ENCODE measurements at regions not wholly inside any gene's neighbourhood (a gene's known extent, or its start where the extent isn't known, plus 50 kb on each side); places are given as distances from the start of the nearest gene placed in this dataset.

GRCh38 chr22:47375621-47376321 is 613.3 kb downstream of the TBC1D22A start:
- no peak for DNase-seq

DNA sequence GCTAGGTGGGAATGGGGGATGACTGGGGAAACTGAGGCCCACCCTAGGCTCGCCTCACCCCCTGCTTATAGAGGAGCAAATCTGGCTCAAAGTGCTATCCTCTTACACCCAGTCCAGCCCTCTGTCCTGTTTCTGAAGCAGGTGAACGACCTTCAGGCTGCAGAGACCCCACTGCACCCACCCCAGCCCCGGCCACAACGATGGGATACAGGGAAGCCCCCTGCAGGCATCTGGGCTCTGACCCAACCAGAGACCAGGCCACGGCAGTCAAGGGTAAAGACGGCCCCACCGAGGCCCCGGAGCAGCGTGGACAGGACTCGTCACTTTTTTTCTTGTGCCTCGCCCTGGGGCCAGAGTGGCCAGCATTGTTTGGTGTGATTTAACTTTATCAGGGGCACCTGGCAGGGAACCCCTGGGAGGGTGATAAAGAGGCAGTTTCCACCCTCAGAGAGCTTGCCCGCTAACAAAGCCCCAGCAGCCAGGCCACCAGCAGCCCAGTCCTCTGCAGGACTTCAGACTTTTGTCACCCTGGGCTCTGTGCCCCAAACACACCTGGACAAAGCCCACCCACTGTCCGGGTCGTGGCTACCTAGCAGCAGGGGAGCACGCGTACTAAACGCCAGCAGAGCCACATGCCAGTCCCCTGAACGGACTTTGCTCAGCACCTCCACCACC is 612.6 kb downstream of the TBC1D22A start:
- DNase-seq, result no peak

DNA sequence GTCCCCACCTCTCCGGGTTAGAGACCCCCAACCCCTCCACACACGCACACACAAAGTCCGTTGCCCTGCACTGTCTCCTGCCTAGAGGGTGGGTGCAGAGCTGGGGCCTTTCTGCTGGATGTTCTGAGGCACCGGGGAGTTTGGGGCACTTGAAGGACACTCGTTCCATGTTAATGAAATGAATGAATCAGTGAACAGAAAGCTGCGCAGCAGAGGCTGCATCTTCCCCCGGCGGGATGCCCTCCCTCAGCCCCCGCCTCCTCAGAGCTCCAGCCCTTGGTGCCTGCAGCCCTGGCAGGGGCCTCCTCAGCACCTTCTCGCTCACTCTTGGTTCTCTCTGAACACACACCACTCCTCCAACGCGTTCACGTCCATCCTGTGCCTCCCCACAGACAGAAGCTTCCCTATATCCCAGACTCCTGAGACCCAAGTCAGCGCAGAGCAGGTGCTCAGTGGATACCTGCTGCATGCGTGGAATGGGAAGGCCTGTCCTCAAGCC is 611.9 kb downstream of the TBC1D22A start:
- DNase-seq, result no peak

DNA sequence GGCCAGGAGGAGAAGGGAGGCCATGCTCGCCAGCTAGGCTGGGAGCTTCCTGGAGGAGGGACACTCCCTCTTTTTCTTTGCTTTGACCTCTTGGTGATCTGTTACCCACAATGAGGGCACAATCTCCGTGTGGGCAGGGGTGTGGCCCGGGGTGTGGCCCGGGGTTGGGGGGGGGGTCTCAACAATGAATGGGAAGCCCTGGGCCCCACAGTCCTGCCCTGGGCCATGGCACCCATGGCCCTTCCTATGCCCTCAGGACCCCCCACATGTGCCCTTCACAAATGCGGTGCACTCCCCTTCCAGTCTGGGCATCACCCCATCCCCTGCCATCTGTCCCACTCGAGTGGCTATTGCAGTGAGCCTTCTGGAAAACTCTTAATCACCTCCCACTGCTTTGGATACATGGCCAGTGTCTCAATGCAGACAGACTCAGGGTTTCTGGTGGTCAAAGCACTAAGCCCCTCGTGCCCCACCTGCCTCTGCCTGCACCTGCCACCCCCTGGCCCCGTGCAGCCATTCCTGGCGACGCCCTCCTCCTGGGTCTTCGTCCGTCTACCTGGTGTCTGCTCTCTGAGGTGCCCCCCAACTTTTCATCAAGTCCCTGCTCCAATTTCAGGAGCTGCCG is 611.3 kb downstream of the TBC1D22A start:
- no peak for DNase-seq

- no peak for DNase-seq
Measured at GRCh38 chr22:47372596-47373385, 610.3 kb downstream of the TBC1D22A start.

DNA sequence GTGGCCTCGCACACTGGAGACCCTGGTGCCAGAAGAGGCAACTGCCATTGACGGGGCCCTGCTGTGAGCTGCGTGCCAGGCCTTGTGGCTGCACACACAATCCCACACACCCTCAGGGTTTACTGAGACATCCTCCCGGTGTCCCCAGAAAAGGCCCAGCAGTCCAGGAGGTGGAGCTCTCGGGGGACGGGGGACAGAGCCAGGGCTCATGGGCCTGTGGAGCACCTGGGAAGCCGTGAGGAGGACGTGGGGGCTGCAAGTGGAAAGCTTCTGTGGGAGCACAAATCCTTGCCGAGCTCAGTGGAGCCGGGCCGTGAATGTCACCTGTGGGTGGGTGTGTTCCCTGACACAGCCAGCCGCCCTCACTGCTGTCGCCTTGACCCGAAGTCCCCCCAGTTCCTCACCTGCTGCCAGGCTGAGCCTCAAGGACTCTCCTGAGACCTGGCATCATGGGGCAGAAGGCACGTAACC is 609.7 kb downstream of the TBC1D22A start:
- no peak for DNase-seq

DNA sequence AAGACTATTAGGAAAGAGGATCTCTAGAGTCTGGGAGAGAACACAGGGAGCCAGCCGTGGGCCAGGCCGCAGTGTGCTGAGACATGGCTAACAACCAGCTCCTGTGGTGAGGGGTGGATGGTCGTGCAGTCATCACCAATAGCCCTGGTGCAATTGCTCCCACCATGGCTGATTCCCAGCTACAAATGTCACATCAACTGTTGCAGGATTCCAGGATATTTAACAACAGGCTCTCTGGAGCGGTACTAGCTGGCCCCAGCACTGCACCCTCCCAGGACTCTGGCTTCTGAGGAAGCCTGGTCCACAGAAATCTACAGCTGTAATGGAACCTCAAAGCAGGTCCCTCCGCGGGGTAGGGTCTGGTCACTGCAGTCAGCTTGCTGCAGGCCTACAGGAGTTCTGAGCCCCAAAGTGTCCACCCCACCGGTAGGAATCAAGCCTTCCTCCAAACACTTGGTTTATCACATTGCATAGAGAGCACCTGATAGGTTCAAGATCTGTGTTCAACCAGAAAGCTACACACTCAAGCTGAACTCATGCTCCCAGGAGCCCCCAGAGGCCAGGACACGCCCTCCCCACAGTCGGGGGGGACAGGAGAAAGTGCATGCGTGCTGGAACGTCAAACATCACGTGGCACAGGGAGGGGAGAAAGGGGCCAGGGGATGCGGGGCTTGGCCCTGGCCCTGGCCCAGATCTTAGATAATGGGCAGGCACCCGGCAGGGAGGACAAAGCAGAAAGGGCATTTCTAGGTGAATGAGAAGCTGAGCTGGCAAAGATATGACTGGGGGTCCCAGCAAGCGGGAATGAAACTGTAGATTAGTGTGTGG is 609.0 kb downstream of the TBC1D22A start:
- no peak for DNase-seq

DNA sequence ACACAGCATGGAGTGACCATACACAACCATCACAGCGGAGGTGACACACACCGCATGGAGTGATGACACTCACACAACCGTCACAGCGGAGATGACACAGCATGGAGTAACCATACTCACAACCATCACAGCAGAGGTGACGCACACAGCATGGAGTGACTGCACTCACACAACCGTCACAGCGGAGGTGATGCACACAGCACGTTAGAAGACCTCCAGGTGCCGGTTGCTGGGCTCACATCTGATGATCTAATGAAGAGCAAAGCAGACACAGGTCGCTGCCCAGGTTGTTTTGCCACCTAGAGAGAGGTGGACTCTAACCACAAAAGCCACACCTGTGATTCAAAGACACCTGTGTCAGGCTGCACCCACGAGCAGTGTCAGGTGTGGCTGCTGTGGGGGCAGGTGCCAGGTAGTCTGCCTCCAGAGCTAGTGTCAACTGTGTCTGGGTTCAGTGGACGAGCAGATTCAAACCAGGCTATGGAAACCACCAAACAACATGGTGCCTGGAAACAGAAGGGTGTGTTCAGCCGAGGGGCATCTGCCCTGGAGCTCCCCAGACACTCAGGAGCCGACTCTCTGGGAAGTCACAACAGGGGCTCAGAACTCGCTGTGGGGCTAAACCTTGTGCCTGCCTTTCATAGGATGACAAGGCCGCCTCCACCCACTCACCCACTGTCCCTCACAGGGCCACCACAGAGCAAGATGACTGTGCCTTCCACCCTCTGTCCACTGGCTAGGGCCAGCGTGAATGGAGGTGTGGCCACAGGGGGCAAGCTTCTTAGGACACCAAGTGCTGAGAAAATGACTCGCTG is 608.2 kb downstream of the TBC1D22A start:
- DNase-seq, result no peak

DNA sequence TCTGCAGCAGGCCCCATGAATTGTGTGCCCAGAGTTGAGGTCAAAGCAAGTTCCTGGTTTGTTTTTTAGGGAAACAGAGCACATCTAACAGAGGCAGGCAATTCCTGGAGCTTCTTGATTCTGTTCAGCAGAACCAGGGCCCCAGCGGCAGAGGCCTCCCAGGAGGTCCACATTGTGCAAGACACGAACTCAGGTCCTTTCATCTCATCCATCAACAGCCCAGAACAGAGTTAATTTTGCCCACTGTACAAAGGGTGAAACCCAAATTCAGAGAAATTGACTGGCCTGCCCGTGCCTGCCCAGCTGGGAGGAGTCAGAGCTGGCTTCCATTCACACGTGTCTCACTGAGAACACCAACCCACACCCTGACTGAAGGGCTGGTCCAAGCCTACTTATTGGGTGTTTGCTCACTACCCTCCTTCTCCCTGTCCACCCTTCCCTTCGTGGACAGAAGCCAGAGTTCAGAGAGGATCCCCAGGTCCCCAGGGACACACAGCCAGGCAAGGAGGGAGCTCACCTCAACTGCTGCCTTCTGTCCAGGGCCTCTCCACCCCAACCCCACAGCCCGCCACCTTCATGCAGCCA is 607.1 kb downstream of the TBC1D22A start:
- no peak for DNase-seq

- DNase-seq, result no peak
Measured at GRCh38 chr22:47369020-47369419, 606.6 kb downstream of the TBC1D22A start.

- DNase-seq, result no peak
Measured at GRCh38 chr22:47367993-47368945, 605.8 kb downstream of the TBC1D22A start.

DNA sequence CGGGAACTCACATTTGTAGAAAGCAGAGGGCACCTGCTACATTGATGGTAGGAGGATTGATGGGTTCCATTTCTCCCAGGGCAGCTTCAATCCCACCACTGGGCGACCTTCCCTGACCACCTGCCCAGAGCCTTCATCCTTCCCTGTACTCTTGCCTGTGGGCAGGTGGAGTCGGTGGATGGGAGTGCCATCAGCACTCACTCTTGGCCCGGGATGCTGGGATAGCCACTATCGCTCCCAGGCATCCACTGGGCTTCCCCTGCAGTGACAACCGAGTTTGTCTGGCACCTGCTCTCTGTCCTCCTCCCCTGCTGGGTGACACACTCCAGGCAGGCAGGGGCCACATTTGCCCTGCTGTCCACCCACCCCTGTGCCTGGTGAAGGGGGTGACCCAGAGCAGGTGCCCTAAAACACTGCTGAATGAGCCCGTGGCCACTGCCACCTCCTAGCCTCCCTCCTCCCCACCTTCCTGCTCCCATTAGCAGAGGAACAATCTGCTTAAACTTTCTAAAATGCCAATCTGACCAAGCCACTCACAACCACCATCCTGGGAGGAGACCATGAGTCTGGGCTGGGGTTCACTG is 604.7 kb downstream of the TBC1D22A start:
- DNase-seq, result no peak

DNA sequence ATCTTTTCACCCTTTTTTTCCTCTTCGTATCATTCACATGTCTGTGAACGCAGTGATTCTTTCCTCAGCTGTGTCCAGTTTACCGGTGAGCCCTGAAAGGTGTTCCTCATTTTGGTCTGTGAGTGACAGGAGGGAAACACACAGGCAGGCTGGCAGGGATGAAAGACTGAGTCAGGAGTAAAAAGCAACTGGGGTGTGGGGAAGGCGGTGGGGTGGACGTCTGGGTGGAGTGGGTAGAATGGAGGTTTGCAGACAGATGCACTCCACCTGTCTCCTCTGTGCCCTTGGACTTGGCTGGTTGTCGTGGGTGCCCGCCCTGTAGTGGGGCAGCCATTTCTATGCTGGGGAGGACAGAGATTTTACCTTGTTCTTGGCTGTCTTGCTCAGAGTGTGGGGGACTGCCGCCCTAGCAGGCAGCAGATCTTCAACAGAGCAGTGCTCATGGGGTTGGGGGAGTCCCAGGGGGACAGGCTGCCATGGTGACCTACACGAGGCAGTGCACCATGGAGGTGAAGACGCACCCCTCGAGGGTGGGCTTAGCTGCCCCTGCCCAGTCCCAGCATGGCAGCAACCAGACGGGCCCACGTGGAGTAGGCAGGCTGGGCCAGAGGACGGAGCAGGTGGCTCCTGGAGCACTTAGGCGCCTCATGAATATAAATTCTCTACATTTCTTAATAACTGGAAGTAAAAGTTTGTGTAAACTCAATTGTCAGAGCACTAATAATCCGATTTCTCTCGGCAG is 603.7 kb downstream of the TBC1D22A start:
- DNase-seq, result no peak

- no peak for DNase-seq
Measured at GRCh38 chr22:47361247-47361646, 598.8 kb downstream of the TBC1D22A start.

DNA sequence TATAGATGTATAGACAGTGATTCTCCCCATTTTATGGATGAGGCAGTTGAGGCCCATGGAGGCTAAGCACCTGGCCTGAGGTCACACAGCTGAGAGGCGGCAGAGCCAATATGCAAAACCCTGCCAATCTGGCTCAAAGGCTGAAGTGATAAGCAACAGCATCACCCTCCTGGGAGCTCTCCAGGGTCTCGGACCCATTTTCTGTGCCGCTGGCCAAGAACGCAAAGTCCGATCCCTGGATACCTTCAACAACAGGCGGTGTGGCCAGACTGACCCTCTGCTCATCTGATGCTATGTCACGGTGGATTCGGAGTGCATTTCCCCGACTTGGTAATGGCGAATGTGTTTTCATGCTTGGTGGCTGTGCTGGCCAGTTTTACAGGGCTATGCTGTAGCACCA is 595.0 kb downstream of the TBC1D22A start:
- no peak for DNase-seq

DNA sequence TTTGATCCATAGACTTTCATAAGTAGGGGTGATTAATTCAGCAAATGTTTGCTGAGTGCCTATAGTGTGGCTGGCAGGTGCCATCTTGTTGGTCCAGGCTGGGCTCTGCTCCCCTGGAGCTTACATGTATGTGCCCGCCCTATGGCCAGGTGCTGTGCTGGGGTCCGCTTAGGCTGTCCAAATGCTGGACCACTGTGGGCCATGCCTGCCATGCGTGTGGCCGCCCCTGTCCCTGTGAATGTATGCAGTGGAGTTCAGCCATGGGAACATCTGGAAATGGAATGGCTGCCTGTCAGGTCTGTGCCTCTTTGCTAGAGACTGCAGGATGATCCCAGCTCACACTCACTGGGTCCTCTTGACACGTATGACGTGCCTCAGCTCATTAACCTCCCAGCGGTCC is 594.6 kb downstream of the TBC1D22A start:
- DNase-seq, result no peak

DNA sequence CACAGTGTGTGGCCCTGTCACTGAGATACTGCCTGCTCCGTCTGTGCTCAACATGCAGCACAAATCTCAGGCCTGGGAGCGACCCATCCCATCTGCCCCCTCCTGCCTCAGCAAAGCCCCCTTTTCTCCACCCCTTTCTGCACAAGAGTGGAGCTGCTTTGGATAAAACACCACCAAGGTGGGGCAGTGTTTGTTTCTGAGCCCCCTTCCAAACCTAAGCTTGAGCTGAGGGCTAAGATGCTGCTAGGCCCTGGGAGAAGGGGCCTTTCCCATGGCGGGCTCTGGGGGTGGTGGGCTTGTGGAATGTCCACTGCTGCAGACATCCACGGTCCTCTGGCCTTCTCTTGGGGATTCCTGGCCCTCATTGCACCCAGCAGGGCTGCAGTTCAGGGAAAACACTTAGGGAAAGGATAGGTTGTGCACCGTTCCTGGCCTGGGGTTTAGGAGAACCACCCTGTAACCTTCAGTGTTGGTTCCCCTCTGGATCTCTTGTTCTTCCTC is 594.1 kb downstream of the TBC1D22A start:
- no peak for DNase-seq

- DNase-seq, result no peak
Measured at GRCh38 chr22:47355776-47356510, 593.5 kb downstream of the TBC1D22A start.

Data from CD4-positive, alpha-beta T cell treated with Interleukin-21 for 1 hour (primary cell).